Naive thymus-derived CD4-positive, alpha-beta T cell (primary cell): ENCODE measurements at regions not wholly inside any gene's neighbourhood (a gene's known extent, or its start where the extent isn't known, plus 50 kb on each side); places are given as distances from the start of the nearest gene placed in this dataset.

ENCODE experiments used
- ATAC-seq: fragments of 150-1000 bp; cut with Tn5 transposase; 2 replicates; pipeline ENCODE4 v1.10.0; 2021; ENCODE audit warnings: mild to moderate bottlenecking, moderate library complexity
- CTCF ChIA-PET: fragments of 350-600 bp; sonication (Branson Sonifier 250); formaldehyde crosslinking; loops from one replicate; lab custom pipeline; 2021; ENCODE audit warnings: antibody characterized with exemption; lab: Charles Lee
- POLR2A ChIA-PET: fragments of 350-600 bp; sonication (Branson Sonifier 250); formaldehyde crosslinking; loops from one replicate; lab custom pipeline; 2021; ENCODE audit warnings: antibody characterized with exemption, inconsistent platforms; lab: Charles Lee
- DNase-seq, 9 donors: peaks; one replicate each; pipeline versions ENCODE4 v3.0.0 to v3.0.0-alpha.2; 2020 to 2022; ENCODE audit warnings: mixed read lengths in 1 of 9
- H3K27ac ChIP-seq: one replicate; pipeline ENCODE4 v1.7.0; 2013; ENCODE audit warnings: mild to moderate bottlenecking, low read depth, low read length, moderate library complexity
- H3K27me3 ChIP-seq, 2 donors: one replicate each; pipeline ENCODE4 v1.7.0; 2013; ENCODE audit warnings: low read length in 2 of 2, mild to moderate bottlenecking in 2 of 2, moderate library complexity in 2 of 2; ENCODE audit not compliant: control insufficient read depth in 2 of 2, insufficient read depth in 2 of 2
- H3K36me3 ChIP-seq, 3 experiments: 1 replicate in 2 of 3; 2 replicates in 1 of 3; pipeline ENCODE4 v1.7.0; 2013; ENCODE audit warnings: low read length in 3 of 3, mild to moderate bottlenecking in 3 of 3, moderate library complexity in 1 of 3; ENCODE audit not compliant: insufficient read depth in 3 of 3, control insufficient read depth in 2 of 3
- H3K4me1 ChIP-seq, 2 donors: one replicate each; pipeline ENCODE4 v1.7.0; 2013; ENCODE audit warnings: low read length in 2 of 2, mild to moderate bottlenecking in 2 of 2, moderate library complexity in 1 of 2; ENCODE audit not compliant: control insufficient read depth in 2 of 2, insufficient read depth in 2 of 2
- H3K4me3 ChIP-seq: 2 replicates; pipeline ENCODE4 v1.7.0; 2013; ENCODE audit warnings: mild to moderate bottlenecking, low read length
- H3K9me3 ChIP-seq, 3 experiments: 1 replicate in 2 of 3; 2 replicates in 1 of 3; pipeline ENCODE4 v1.7.0; 2013; ENCODE audit warnings: low read length in 3 of 3; ENCODE audit not compliant: control insufficient read depth in 2 of 3
- H3K27ac Mint-ChIP-seq, 9 donors: one replicate each; pipeline ENCODE4 v1.8.0; 2020 to 2022; ENCODE audit warnings: mixed read lengths in 9 of 9, mild to moderate bottlenecking in 8 of 9, moderate library complexity in 5 of 9, inconsistent platforms in 2 of 9
- H3K27me3 Mint-ChIP-seq, 5 donors: one replicate each; pipeline ENCODE4 v1.8.0; 2021 to 2022; ENCODE audit warnings: mixed read lengths in 5 of 5, mild to moderate bottlenecking in 1 of 5
- H3K36me3 Mint-ChIP-seq, 5 donors: one replicate each; pipeline ENCODE4 v1.8.0; 2020 to 2022; ENCODE audit warnings: mixed read lengths in 5 of 5, mild to moderate bottlenecking in 3 of 5, inconsistent platforms in 1 of 5
- H3K4me1 Mint-ChIP-seq, 7 donors: one replicate each; pipeline ENCODE4 v1.8.0; 2020 to 2022; ENCODE audit warnings: mixed read lengths in 7 of 7, mild to moderate bottlenecking in 3 of 7, inconsistent platforms in 1 of 7
- H3K4me3 Mint-ChIP-seq, 10 donors: one replicate each; pipeline ENCODE4 v1.8.0; 2020 to 2022; ENCODE audit warnings: mild to moderate bottlenecking in 10 of 10, mixed read lengths in 10 of 10, moderate library complexity in 6 of 10, inconsistent platforms in 2 of 10
- H3K9me3 Mint-ChIP-seq, 11 donors: one replicate each; pipeline ENCODE4 v1.8.0; 2020 to 2022; ENCODE audit warnings: mixed read lengths in 11 of 11, mild to moderate bottlenecking in 4 of 11, inconsistent platforms in 1 of 11, moderate library complexity in 1 of 11
- intact Hi-C, 2 donors: fragments of 100-400 bp; cut with micrococcal nuclease; formaldehyde crosslinking; loops; one replicate each; pipeline ENCODE4 v1.15.1; 2023

- intact Hi-C loops: no loop called here
- Histone ChIP-seq H3K4me1 (no peaks in the 10 kb centered on the region), H3K27me3 (no peaks in the 10 kb centered on the region), H3K4me3 (no peak overlapping the region), H3K27ac (no peak overlapping the region), H3K36me3 (no peaks in the 10 kb centered on the region), H3K9me3 (no peaks in the 10 kb centered on the region)
- Mint-ChIP-seq H3K4me3 (no peak overlapping the region), H3K27me3 (peaks cover 0 to 4% (median 2%) of the 10 kb centered on the region in 5 donors), H3K9me3 (peaks cover 0 to 3% (median 0%) of the 10 kb centered on the region in 11 donors), H3K27ac (no peak overlapping the region), H3K4me1 (no peaks in the 10 kb centered on the region), H3K36me3 (no peaks in the 10 kb centered on the region)
- no peak for ATAC-seq
- no peak for DNase-seq
- POLR2A ChIA-PET: no interaction called here
- CTCF ChIA-PET: no interaction called here
These were observed 568.2 kb upstream of the CCDC54 start for GRCh38 chr3:106809041-106809440.

GRCh38 chr3:106809623-106810299, 567.5 kb upstream of the CCDC54 start:
- Histone ChIP-seq H3K27me3 (no peaks in the 10 kb centered on the region), H3K4me3 (no peak overlapping the region), H3K9me3 (no peaks in the 10 kb centered on the region), H3K36me3 (no peaks in the 10 kb centered on the region), H3K4me1 (no peaks in the 10 kb centered on the region), H3K27ac (no peak overlapping the region)
- intact Hi-C loops: loop anchor here in 1 of 2 donors (10.0 kb wide), 1 partner anchor 75 kb away; no protein-coding TSS in a partner anchor
- ChIA-PET CTCF (no interaction called here), POLR2A (no interaction called here)
- no peaks in the 10 kb centered on the region for H3K36me3 Mint-ChIP-seq
- DNase-seq: no peak
- H3K4me1 Mint-ChIP-seq: no peaks in the 10 kb centered on the region
- ATAC-seq: no peak
- H3K27ac Mint-ChIP-seq: no peak overlapping the region
- H3K9me3 Mint-ChIP-seq: peaks cover 0 to 3% (median 0%) of the 10 kb centered on the region in 11 donors
- H3K27me3 Mint-ChIP-seq: peaks cover 0 to 9% (median 3%) of the 10 kb centered on the region in 5 donors
- no peak overlapping the region for H3K4me3 Mint-ChIP-seq

GRCh38 chr3:106810300-106810875, 566.9 kb upstream of the CCDC54 start:
- Histone ChIP-seq H3K4me1 (no peaks in the 10 kb centered on the region), H3K27ac (no peak overlapping the region), H3K36me3 (no peaks in the 10 kb centered on the region), H3K9me3 (no peaks in the 10 kb centered on the region), H3K4me3 (no peak overlapping the region), H3K27me3 (no peaks in the 10 kb centered on the region)
- CTCF ChIA-PET: no interaction called here
- no peak for DNase-seq
- H3K27me3 Mint-ChIP-seq: peaks cover 0 to 9% (median 3%) of the 10 kb centered on the region in 5 donors
- intact Hi-C loops: loop anchor here in 1 of 2 donors (10.0 kb wide), 1 partner anchor 74 kb away; no protein-coding TSS in a partner anchor
- no peaks in the 10 kb centered on the region for H3K36me3 Mint-ChIP-seq
- no peak overlapping the region for H3K27ac Mint-ChIP-seq
- POLR2A ChIA-PET: interaction anchor here (0.7 kb wide), 1 partner anchor 255 kb away, joined by 3 read pairs; no protein-coding TSS in a partner anchor
- H3K4me3 Mint-ChIP-seq: no peak overlapping the region
- H3K4me1 Mint-ChIP-seq: no peaks in the 10 kb centered on the region
- peaks cover 0 to 3% (median 0%) of the 10 kb centered on the region in 11 donors for H3K9me3 Mint-ChIP-seq
- no peak for ATAC-seq

GRCh38 chr3:106811376-106811775, 565.9 kb upstream of the CCDC54 start:
- H3K36me3 ChIP-seq: no peaks in the 10 kb centered on the region
- no peaks in the 10 kb centered on the region for H3K4me1 Mint-ChIP-seq
- ATAC-seq: no peak
- no peak for DNase-seq
- H3K36me3 Mint-ChIP-seq: no peaks in the 10 kb centered on the region
- POLR2A ChIA-PET: no interaction called here
- H3K27me3 ChIP-seq: no peaks in the 10 kb centered on the region
- intact Hi-C loops: loop anchor here in 1 of 2 donors (10.0 kb wide), 1 partner anchor 73 kb away; no protein-coding TSS in a partner anchor
- CTCF ChIA-PET: no interaction called here
- no peak overlapping the region for H3K4me3 ChIP-seq
- H3K27me3 Mint-ChIP-seq: peaks cover 0 to 9% (median 3%) of the 10 kb centered on the region in 5 donors
- no peak overlapping the region for H3K27ac Mint-ChIP-seq
- no peak overlapping the region for H3K4me3 Mint-ChIP-seq
- H3K9me3 Mint-ChIP-seq: peaks cover 0 to 3% (median 0%) of the 10 kb centered on the region in 11 donors
- H3K9me3 ChIP-seq: no peaks in the 10 kb centered on the region
- no peak overlapping the region for H3K27ac ChIP-seq
- H3K4me1 ChIP-seq: no peaks in the 10 kb centered on the region

- Histone ChIP-seq H3K9me3 (no peaks in the 10 kb centered on the region), H3K36me3 (no peaks in the 10 kb centered on the region), H3K27ac (no peak overlapping the region), H3K27me3 (no peaks in the 10 kb centered on the region), H3K4me1 (no peaks in the 10 kb centered on the region), H3K4me3 (no peak overlapping the region)
- POLR2A ChIA-PET: no interaction called here
- H3K4me1 Mint-ChIP-seq: no peaks in the 10 kb centered on the region
- H3K36me3 Mint-ChIP-seq: no peaks in the 10 kb centered on the region
- ATAC-seq: no peak
- DNase-seq: no peak
- no peak overlapping the region for H3K27ac Mint-ChIP-seq
- H3K27me3 Mint-ChIP-seq: peaks cover 0 to 9% (median 8%) of the 10 kb centered on the region in 5 donors
- H3K4me3 Mint-ChIP-seq: no peak overlapping the region
- H3K9me3 Mint-ChIP-seq: peaks cover 0 to 3% (median 0%) of the 10 kb centered on the region in 11 donors
- CTCF ChIA-PET: no interaction called here
- intact Hi-C loops: loop anchor here in 1 of 2 donors (10.0 kb wide), 1 partner anchor 71 kb away; no protein-coding TSS in a partner anchor
These were observed 563.5 kb upstream of the CCDC54 start for GRCh38 chr3:106813742-106814141.

GRCh38 chr3:106814231-106814630, 563.0 kb upstream of the CCDC54 start:
- Mint-ChIP-seq H3K27ac (no peak overlapping the region), H3K4me1 (no peaks in the 10 kb centered on the region), H3K9me3 (peaks cover 0 to 3% (median 0%) of the 10 kb centered on the region in 11 donors)

More at GRCh38 chr3:106814231-106814630, 563.0 kb upstream of the CCDC54 start:
- Histone ChIP-seq H3K27me3 (no peaks in the 10 kb centered on the region), H3K36me3 (no peaks in the 10 kb centered on the region), H3K4me1 (no peaks in the 10 kb centered on the region), H3K27ac (no peak overlapping the region), H3K4me3 (no peak overlapping the region), H3K9me3 (no peaks in the 10 kb centered on the region)
- no peak for ATAC-seq
- ChIA-PET POLR2A (no interaction called here), CTCF (no interaction called here)
- no peak for DNase-seq
- Mint-ChIP-seq H3K27me3 (peaks cover 0 to 9% (median 8%) of the 10 kb centered on the region in 5 donors), H3K4me3 (no peak overlapping the region), H3K36me3 (no peaks in the 10 kb centered on the region)
- intact Hi-C loops: loop anchor here in 1 of 2 donors (10.0 kb wide), 1 partner anchor 71 kb away; no protein-coding TSS in a partner anchor
